Spleen (tissue), 11 donors: ENCODE measurements at regions not wholly inside any gene's neighbourhood (a gene's known extent, or its start where the extent isn't known, plus 50 kb on each side); places are given as distances from the start of the nearest gene placed in this dataset.

ENCODE experiments used
- DNase-seq: peaks from one replicate; pipeline ENCODE4 v3.0.0-alpha.2; 2020
- H3K27ac ChIP-seq, 8 donors: fragments of 200-600 bp; sonication (generic) in 7 of 8; 1 replicate in 4 of 8; 2 replicates in 4 of 8; pipeline versions ENCODE4 v1.5.0 to v1.8.0; 2016 to 2021; ENCODE audit warnings: inconsistent platforms in 4 of 8, mild to moderate bottlenecking in 4 of 8, moderate library complexity in 1 of 8
- H3K27me3 ChIP-seq, 7 donors: fragments of 200-600 bp; sonication (generic) in 6 of 7; replicated peaks in 1 of 7; 1 replicate in 4 of 7; 2 replicates in 3 of 7; pipeline versions ENCODE4 v1.5.0 to v1.8.0; 2016 to 2021; ENCODE audit warnings: inconsistent platforms in 3 of 7, mild to moderate bottlenecking in 1 of 7
- H3K36me3 ChIP-seq, 6 donors: fragments of 200-600 bp; sonication (generic) in 5 of 6; 1 replicate in 4 of 6; 2 replicates in 2 of 6; pipeline versions ENCODE4 v1.5.0 to v1.8.0; 2016 to 2021; ENCODE audit warnings: inconsistent platforms in 2 of 6
- H3K4me1 ChIP-seq, 6 donors: fragments of 200-600 bp; sonication (generic) in 5 of 6; 1 replicate in 3 of 6; 2 replicates in 3 of 6; pipeline versions ENCODE4 v1.5.0 to v1.8.0; 2016 to 2021; ENCODE audit warnings: inconsistent platforms in 3 of 6
- H3K4me3 ChIP-seq, 8 donors: fragments of 200-600 bp; sonication (generic) in 7 of 8; 1 replicate in 4 of 8; 2 replicates in 4 of 8; pipeline versions ENCODE4 v1.5.0 to v1.8.0; 2016 to 2021; ENCODE audit warnings: inconsistent platforms in 4 of 8, mild to moderate bottlenecking in 4 of 8, moderate library complexity in 2 of 8
- H3K9me3 ChIP-seq, 8 donors: fragments of 200-600 bp; sonication (generic) in 7 of 8; 1 replicate in 4 of 8; 2 replicates in 4 of 8; pipeline versions ENCODE4 v1.5.0 to v1.8.0; 2016 to 2021; ENCODE audit warnings: inconsistent platforms in 4 of 8
- POLR2A ChIP-seq, 3 donors: fragments of 450-650 bp; IDR thresholded peaks; one replicate each; pipeline ENCODE4 v1.5.1; 2017; ENCODE audit warnings: antibody characterized with exemption in 3 of 3, mild to moderate bottlenecking in 1 of 3
- POLR2AphosphoS5 ChIP-seq, 3 donors: sonication (generic); formaldehyde crosslinking; IDR thresholded peaks; one replicate each; pipeline ENCODE4 v1.5.1; 2017; ENCODE audit warnings: antibody characterized with exemption in 3 of 3
- WGBS, 5 donors: extraction: QIAGEN DNeasy Blood & Tissue Kit in 3 of 5; methylation state at CpG; one replicate each; pipeline versions ENCODE4 v1.1.5 to v1.1.7; 2013 to 2018; 5-methylcytosine and 5-hydroxymethylcytosine counted together
- intact Hi-C: fragments of 100-400 bp; cut with DNase I; formaldehyde crosslinking; loops from one replicate; pipeline ENCODE4 v1.15.0; 2023; ENCODE audit warnings: low total_unique reads
- TF ChIP-seq, protein P1 (sequence below), 11 experiments: fragments of 200-600 bp in 7 of 11; fragments of 450-650 bp in 4 of 11; sonication (generic) in 4 of 11; IDR thresholded peaks in 8 of 11; conservative IDR thresholded peaks in 3 of 11; 1 replicate in 7 of 11; 2 replicates in 4 of 11; pipeline versions ENCODE4 v1.4.0 to v1.8.0; 2016 to 2021; ENCODE audit warnings: antibody characterized with exemption in 11 of 11, inconsistent platforms in 4 of 11, mild to moderate bottlenecking in 1 of 11
- donor health status: healthy with polysubstance abuse.
- donor health status: DM: no; HTN: no; CAD: no; lungs with moderate emphysema.
- donor health status: DM: no; HTN: no; CAD: no.
- donor health status: Bipolar disorder and iron deficiency.
- donor health status: healthy.
- donor health status: DM: no; HTN: no; CAD: no.
- donor health status: DM: yes; HTN: yes; CAD: no.

DNA sequence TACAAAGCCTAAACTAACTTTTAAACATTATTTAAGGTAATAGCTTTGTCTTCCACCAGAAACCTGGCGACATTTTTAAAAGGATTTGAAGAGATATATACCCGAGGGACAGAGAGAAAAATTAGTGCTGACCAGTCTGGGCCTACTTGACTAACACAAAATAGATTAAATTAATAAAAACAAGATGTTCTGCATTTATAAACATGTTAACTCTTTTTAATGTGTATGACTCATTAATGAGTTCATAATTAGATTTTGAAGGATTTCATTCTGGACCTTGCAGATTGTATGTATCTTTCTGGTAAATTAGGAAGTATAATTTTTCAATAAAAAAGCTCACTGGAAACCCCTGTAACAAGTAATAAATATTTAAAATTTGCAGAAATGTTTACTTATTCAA, 459.1 kb upstream of the CDH9 start:
- TF ChIP-seq POLR2A (IDR thresholded peaks at IDR 0.05): no peak
- TF ChIP-seq, protein P1, sequence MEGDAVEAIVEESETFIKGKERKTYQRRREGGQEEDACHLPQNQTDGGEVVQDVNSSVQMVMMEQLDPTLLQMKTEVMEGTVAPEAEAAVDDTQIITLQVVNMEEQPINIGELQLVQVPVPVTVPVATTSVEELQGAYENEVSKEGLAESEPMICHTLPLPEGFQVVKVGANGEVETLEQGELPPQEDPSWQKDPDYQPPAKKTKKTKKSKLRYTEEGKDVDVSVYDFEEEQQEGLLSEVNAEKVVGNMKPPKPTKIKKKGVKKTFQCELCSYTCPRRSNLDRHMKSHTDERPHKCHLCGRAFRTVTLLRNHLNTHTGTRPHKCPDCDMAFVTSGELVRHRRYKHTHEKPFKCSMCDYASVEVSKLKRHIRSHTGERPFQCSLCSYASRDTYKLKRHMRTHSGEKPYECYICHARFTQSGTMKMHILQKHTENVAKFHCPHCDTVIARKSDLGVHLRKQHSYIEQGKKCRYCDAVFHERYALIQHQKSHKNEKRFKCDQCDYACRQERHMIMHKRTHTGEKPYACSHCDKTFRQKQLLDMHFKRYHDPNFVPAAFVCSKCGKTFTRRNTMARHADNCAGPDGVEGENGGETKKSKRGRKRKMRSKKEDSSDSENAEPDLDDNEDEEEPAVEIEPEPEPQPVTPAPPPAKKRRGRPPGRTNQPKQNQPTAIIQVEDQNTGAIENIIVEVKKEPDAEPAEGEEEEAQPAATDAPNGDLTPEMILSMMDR (IDR thresholded peaks at IDR 0.05 in 8 of 11, conservative IDR thresholded peaks at IDR 0.05 in 3 of 11): no peak
- TF ChIP-seq POLR2AphosphoS5 (IDR thresholded peaks at IDR 0.05): no peak
- no peak overlapping the region for H3K4me3 ChIP-seq
- H3K4me1 ChIP-seq: no peaks in the 10 kb centered on the region
- no peak for DNase-seq
- 73 to 86% (median 76%) methylated on average over 2 of the region's 2 CpGs for WGBS, 5 donors
- H3K27me3 ChIP-seq: no peaks in the 10 kb centered on the region
- H3K36me3 ChIP-seq: no peaks in the 10 kb centered on the region
- no peak overlapping the region for H3K27ac ChIP-seq
- H3K9me3 ChIP-seq: peaks cover 0 to 19% (median 1%) of the 10 kb centered on the region in 8 donors
- intact Hi-C loops: no loop called here

DNA sequence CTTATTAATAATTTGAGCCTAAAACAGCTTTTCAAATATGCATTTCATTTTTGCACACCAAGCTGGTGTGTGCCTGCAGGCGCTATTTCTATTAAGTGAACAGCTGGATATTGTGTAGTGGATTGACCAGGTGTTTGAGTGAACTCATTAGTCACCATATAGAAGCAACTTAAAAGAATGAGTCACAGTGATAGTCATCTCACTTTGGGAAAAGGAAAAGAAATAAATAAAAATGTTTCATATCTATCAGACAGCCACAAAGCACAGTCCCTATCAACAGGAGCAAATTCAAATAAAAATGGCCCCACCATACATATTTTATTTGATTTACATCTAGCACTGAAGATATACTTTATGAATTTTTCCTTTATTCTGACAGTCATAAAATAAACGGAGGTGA, 456.5 kb upstream of the CDH9 start:
- H3K4me1 ChIP-seq: no peaks in the 10 kb centered on the region
- H3K27me3 ChIP-seq: no peaks in the 10 kb centered on the region
- intact Hi-C loops: no loop called here
- WGBS, 5 donors: 81 to 95% (median 82%) methylated on average over 2 of the region's 2 CpGs
- H3K4me3 ChIP-seq: no peak overlapping the region
- H3K27ac ChIP-seq: no peak overlapping the region
- TF ChIP-seq POLR2A (IDR thresholded peaks at IDR 0.05) (no peak), POLR2AphosphoS5 (IDR thresholded peaks at IDR 0.05) (no peak)
- TF ChIP-seq, protein P1 (IDR thresholded peaks at IDR 0.05 in 8 of 11, conservative IDR thresholded peaks at IDR 0.05 in 3 of 11): no peak
- no peaks in the 10 kb centered on the region for H3K36me3 ChIP-seq
- peaks cover 0 to 25% (median 0%) of the 10 kb centered on the region in 8 donors for H3K9me3 ChIP-seq
- no peak for DNase-seq

DNA sequence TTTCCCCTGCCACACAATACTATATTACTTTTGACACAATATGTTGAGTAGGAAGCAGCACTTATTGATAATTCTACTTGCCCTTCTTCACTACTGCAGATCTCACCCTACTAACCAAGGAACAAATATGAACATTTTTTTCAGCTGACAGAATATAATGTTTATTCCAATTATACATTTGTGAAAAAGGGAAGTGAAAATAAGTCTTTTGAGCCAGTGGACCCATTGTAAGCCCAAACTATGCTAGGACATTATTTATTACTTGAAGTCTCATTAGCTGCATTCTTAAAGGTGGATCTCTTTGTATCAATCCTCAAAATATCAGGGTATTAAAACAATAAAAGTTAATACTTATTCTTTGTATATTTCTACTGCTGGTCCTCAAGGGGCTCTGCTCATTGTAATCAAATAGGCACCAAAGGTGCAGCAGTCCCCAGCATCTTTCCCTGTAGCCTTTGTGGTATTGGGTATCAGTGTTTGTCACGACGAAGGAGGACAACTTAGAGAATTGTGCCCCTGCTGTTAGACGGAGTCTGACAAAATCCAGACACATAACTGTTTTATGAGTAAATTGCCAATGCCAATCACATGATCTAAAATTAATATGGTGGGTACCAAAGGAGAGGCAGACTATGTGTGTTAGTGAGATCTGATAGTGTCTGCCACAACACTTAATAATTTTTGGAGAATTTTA, 453.5 kb upstream of the CDH9 start:
- TF ChIP-seq, protein P1 (IDR thresholded peaks at IDR 0.05 in 8 of 11, conservative IDR thresholded peaks at IDR 0.05 in 3 of 11): no peak
- no peak for TF ChIP-seq POLR2AphosphoS5 (IDR thresholded peaks at IDR 0.05)
- no peak for TF ChIP-seq POLR2A (IDR thresholded peaks at IDR 0.05)
- 87 to 98% (median 93%) methylated on average over 3 of the region's 3 CpGs for WGBS, 5 donors
- H3K4me1 ChIP-seq: no peaks in the 10 kb centered on the region
- intact Hi-C loops: no loop called here
- no peaks in the 10 kb centered on the region for H3K27me3 ChIP-seq
- DNase-seq: no peak
- H3K27ac ChIP-seq: no peak overlapping the region
- peaks cover 0 to 23% (median 0%) of the 10 kb centered on the region in 8 donors for H3K9me3 ChIP-seq
- H3K36me3 ChIP-seq: no peaks in the 10 kb centered on the region
- H3K4me3 ChIP-seq: no peak overlapping the region

DNA sequence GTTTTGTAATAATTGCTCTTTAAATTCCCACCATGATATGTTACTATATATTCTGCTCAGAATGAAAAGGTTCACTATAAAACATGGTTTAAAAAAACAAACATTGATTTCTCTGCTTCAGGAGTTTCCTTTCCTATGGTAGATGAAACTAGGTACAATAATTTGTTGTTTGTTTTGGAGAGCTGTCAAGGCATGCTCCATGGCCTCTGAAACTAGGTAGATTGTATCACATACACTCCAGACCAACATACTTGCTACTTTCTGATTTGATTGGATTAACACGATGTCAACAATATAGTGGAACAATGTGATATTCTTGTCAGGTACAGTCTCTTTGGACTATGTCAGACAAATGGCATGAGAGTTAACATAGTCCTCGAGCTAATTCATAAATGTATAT, 452.7 kb upstream of the CDH9 start:
- TF ChIP-seq POLR2A (IDR thresholded peaks at IDR 0.05) (no peak), POLR2AphosphoS5 (IDR thresholded peaks at IDR 0.05) (no peak)
- TF ChIP-seq, protein P1 (IDR thresholded peaks at IDR 0.05 in 8 of 11, conservative IDR thresholded peaks at IDR 0.05 in 3 of 11): no peak
- Histone ChIP-seq H3K4me1 (no peaks in the 10 kb centered on the region), H3K27ac (no peak overlapping the region), H3K27me3 (no peaks in the 10 kb centered on the region), H3K36me3 (no peaks in the 10 kb centered on the region), H3K9me3 (peaks cover 0 to 18% (median 0%) of the 10 kb centered on the region in 8 donors), H3K4me3 (no peak overlapping the region)
- no peak for DNase-seq
- intact Hi-C loops: no loop called here
- 65 to 84% (median 73%) methylated on average over 2 of the region's 2 CpGs for WGBS, 5 donors
